GM23338 (cell line): ENCODE measurements at regions not wholly inside any gene's neighbourhood (a gene's known extent, or its start where the extent isn't known, plus 50 kb on each side); places are given as distances from the start of the nearest gene placed in this dataset.

Experiments used
- CREB1 ChIP-seq: fragments of 250-450 bp; sonication (Bioruptor Pico); IDR thresholded peaks from 2 replicates; pipeline ENCODE4 v1.5.0; 2020; ENCODE audit warnings: low read depth, mild to moderate bottlenecking, moderate library complexity
- CTCF ChIP-seq, 2 experiments: fragments of 200-600 bp in 1 of 2; sonication (generic) in 1 of 2; conservative IDR thresholded peaks; 2 replicates each; pipeline versions ENCODE4 v1.5.1 to v1.6.1; 2016 to 2017; ENCODE audit warnings: antibody characterized with exemption in 2 of 2, low read depth in 2 of 2, mild to moderate bottlenecking in 2 of 2, moderate library complexity in 1 of 2
- ETS1 ChIP-seq: IDR thresholded peaks from 2 replicates; pipeline ENCODE4 v1.6.1; 2016; ENCODE audit warnings: antibody characterized with exemption
- EZH2 ChIP-seq: fragments of 200-600 bp; sonication (generic); IDR thresholded peaks from one replicate; pipeline ENCODE4 v1.8.0; 2017; ENCODE audit warnings: antibody characterized with exemption, mild to moderate bottlenecking, low read depth; ENCODE audit not compliant: unreplicated experiment
- EZH2phosphoT487 ChIP-seq: fragments of 200-600 bp; sonication (generic); IDR thresholded peaks from one replicate; pipeline ENCODE4 v1.8.1; 2018; ENCODE audit warnings: antibody characterized with exemption; ENCODE audit not compliant: unreplicated experiment
- JUNB ChIP-seq: IDR thresholded peaks from one replicate; pipeline ENCODE4 v1.6.1; 2016; ENCODE audit warnings: antibody characterized with exemption; ENCODE audit not compliant: unreplicated experiment
- NANOG ChIP-seq: IDR thresholded peaks from 2 replicates; pipeline ENCODE4 v1.6.1; 2016; ENCODE audit warnings: antibody characterized with exemption, borderline replicate concordance
- POLR2AphosphoS5 ChIP-seq: IDR thresholded peaks from 2 replicates; pipeline ENCODE4 v1.6.1; 2016; ENCODE audit warnings: antibody characterized with exemption, low read depth
- REST ChIP-seq: IDR thresholded peaks from one replicate; pipeline ENCODE4 v1.6.1; 2018; ENCODE audit warnings: antibody characterized with exemption; ENCODE audit not compliant: unreplicated experiment
- ZNF114 ChIP-seq: fragments of 250-450 bp; sonication (Bioruptor Pico); IDR thresholded peaks from 2 replicates; pipeline ENCODE4 v1.5.0; 2020; ENCODE audit warnings: mild to moderate bottlenecking, moderate library complexity
- ZNF331 ChIP-seq: fragments of 250-450 bp; sonication (Bioruptor Pico); IDR thresholded peaks from 2 replicates; pipeline ENCODE4 v1.5.0; 2020; ENCODE audit warnings: low read depth, mild to moderate bottlenecking, moderate library complexity

- TF ChIP-seq CTCF (conservative IDR thresholded peaks at IDR 0.05; ENCODE audit: low read depth in 2 of 2), result no peak
- TF ChIP-seq NANOG, result no peak
- TF ChIP-seq POLR2AphosphoS5, result no peak
- TF ChIP-seq REST, result no peak
- no peak for TF ChIP-seq EZH2
- no peak for TF ChIP-seq ZNF114 (CRISPR knock-in tag)
- no peak for TF ChIP-seq EZH2phosphoT487
- no peak for TF ChIP-seq ZNF331
- no peak for TF ChIP-seq ETS1
- TF ChIP-seq CREB1 (CRISPR knock-in tag), result no peak
- TF ChIP-seq JUNB, result no peak
Measured at GRCh38 chr9:21579247-21579671, 97.1 kb upstream of the IFNE start.
